ENCODE measurements at regions not wholly inside any gene's neighbourhood (a gene's known extent, or its start where the extent isn't known, plus 50 kb on each side); places are given as distances from the start of the nearest gene placed in this dataset.

- DNase-seq = no peak
- no peaks in the 10 kb centered on the region for H3K36me3 ChIP-seq (replicated peaks; ENCODE audit: control insufficient read depth, insufficient read depth, low read length)
- H3K4me3 ChIP-seq (ENCODE audit: insufficient read depth, low read depth, low read length) = no peak overlapping the region
- no peaks in the 10 kb centered on the region for H3K27me3 ChIP-seq (ENCODE audit: control insufficient read depth, insufficient read depth, low read length)
Observed at GRCh38 chr9:82572146-82572545, 490.8 kb downstream of the RASEF start.

- no peak for DNase-seq
- H3K4me3 ChIP-seq (ENCODE audit: insufficient read depth, low read depth, low read length) = no peak overlapping the region
- H3K36me3 ChIP-seq (replicated peaks; ENCODE audit: control insufficient read depth, insufficient read depth, low read length) = no peaks in the 10 kb centered on the region
- H3K27me3 ChIP-seq (ENCODE audit: control insufficient read depth, insufficient read depth, low read length) = no peaks in the 10 kb centered on the region
Observed at GRCh38 chr9:82574911-82575310, 488.0 kb downstream of the RASEF start.

GRCh38 chr9:82580921-82581320 lies 482.0 kb downstream of the RASEF start:
- Histone ChIP-seq H3K4me3 (ENCODE audit: insufficient read depth, low read depth, low read length) (no peak overlapping the region), H3K27me3 (ENCODE audit: control insufficient read depth, insufficient read depth, low read length) (no peaks in the 10 kb centered on the region), H3K36me3 (replicated peaks; ENCODE audit: control insufficient read depth, insufficient read depth, low read length) (no peaks in the 10 kb centered on the region)
- DNase-seq = no peak

- H3K27me3 ChIP-seq (ENCODE audit: control insufficient read depth, insufficient read depth, low read length) = no peaks in the 10 kb centered on the region
- no peak for DNase-seq
- H3K4me3 ChIP-seq (ENCODE audit: insufficient read depth, low read depth, low read length) = no peak overlapping the region
- H3K36me3 ChIP-seq (replicated peaks; ENCODE audit: control insufficient read depth, insufficient read depth, low read length) = no peaks in the 10 kb centered on the region
Observed at GRCh38 chr9:82581516-82581915, 481.4 kb downstream of the RASEF start.

GRCh38 chr9:82581935-82582334 lies 481.0 kb downstream of the RASEF start:
- no peak for DNase-seq
- Histone ChIP-seq H3K4me3 (ENCODE audit: insufficient read depth, low read depth, low read length) (no peak overlapping the region), H3K27me3 (ENCODE audit: control insufficient read depth, insufficient read depth, low read length) (no peaks in the 10 kb centered on the region), H3K36me3 (replicated peaks; ENCODE audit: control insufficient read depth, insufficient read depth, low read length) (no peaks in the 10 kb centered on the region)

GRCh38 chr9:82582693-82583092 lies 480.2 kb downstream of the RASEF start:
- no peaks in the 10 kb centered on the region for H3K27me3 ChIP-seq (ENCODE audit: control insufficient read depth, insufficient read depth, low read length)
- DNase-seq = no peak
- no peak overlapping the region for H3K4me3 ChIP-seq (ENCODE audit: insufficient read depth, low read depth, low read length)
- H3K36me3 ChIP-seq (replicated peaks; ENCODE audit: control insufficient read depth, insufficient read depth, low read length) = no peaks in the 10 kb centered on the region

- no peak overlapping the region for H3K4me3 ChIP-seq (ENCODE audit: insufficient read depth, low read depth, low read length)
- no peaks in the 10 kb centered on the region for H3K36me3 ChIP-seq (replicated peaks; ENCODE audit: control insufficient read depth, insufficient read depth, low read length)
- no peak for DNase-seq
- no peaks in the 10 kb centered on the region for H3K27me3 ChIP-seq (ENCODE audit: control insufficient read depth, insufficient read depth, low read length)
Observed at GRCh38 chr9:82583524-82583923, 479.4 kb downstream of the RASEF start.

- no peaks in the 10 kb centered on the region for H3K27me3 ChIP-seq (ENCODE audit: control insufficient read depth, insufficient read depth, low read length)
- DNase-seq = no peak
- H3K36me3 ChIP-seq (replicated peaks; ENCODE audit: control insufficient read depth, insufficient read depth, low read length) = no peaks in the 10 kb centered on the region
- no peak overlapping the region for H3K4me3 ChIP-seq (ENCODE audit: insufficient read depth, low read depth, low read length)
Observed at GRCh38 chr9:82584349-82584863, 478.5 kb downstream of the RASEF start.

- Histone ChIP-seq H3K27me3 (ENCODE audit: control insufficient read depth, insufficient read depth, low read length) (no peaks in the 10 kb centered on the region), H3K4me3 (ENCODE audit: insufficient read depth, low read depth, low read length) (no peak overlapping the region)
- DNase-seq = no peak
Observed at GRCh38 chr9:82586918-82587356, 476.0 kb downstream of the RASEF start.

GRCh38 chr9:82588301-82589180 lies 474.4 kb downstream of the RASEF start:
- Histone ChIP-seq H3K36me3 (replicated peaks; ENCODE audit: control insufficient read depth, insufficient read depth, low read length) (no peaks in the 10 kb centered on the region), H3K4me3 (ENCODE audit: insufficient read depth, low read depth, low read length) (no peak overlapping the region), H3K27me3 (ENCODE audit: control insufficient read depth, insufficient read depth, low read length) (no peaks in the 10 kb centered on the region)
- no peak for DNase-seq

More at GRCh38 chr9:82586918-82587356, 476.0 kb downstream of the RASEF start:
- no peaks in the 10 kb centered on the region for H3K36me3 ChIP-seq (replicated peaks; ENCODE audit: control insufficient read depth, insufficient read depth, low read length)

GRCh38 chr9:82590845-82591244 lies 472.1 kb downstream of the RASEF start:
- Histone ChIP-seq H3K27me3 (ENCODE audit: control insufficient read depth, insufficient read depth, low read length) (no peaks in the 10 kb centered on the region), H3K4me3 (ENCODE audit: insufficient read depth, low read depth, low read length) (no peak overlapping the region), H3K36me3 (replicated peaks; ENCODE audit: control insufficient read depth, insufficient read depth, low read length) (no peaks in the 10 kb centered on the region)
- DNase-seq = no peak

GRCh38 chr9:82593501-82593900 lies 469.4 kb downstream of the RASEF start:
- no peaks in the 10 kb centered on the region for H3K27me3 ChIP-seq (ENCODE audit: control insufficient read depth, insufficient read depth, low read length)
- DNase-seq = no peak
- H3K36me3 ChIP-seq (replicated peaks; ENCODE audit: control insufficient read depth, insufficient read depth, low read length) = no peaks in the 10 kb centered on the region
- no peak overlapping the region for H3K4me3 ChIP-seq (ENCODE audit: insufficient read depth, low read depth, low read length)

GRCh38 chr9:82597241-82598203 lies 465.4 kb downstream of the RASEF start:
- Histone ChIP-seq H3K4me3 (ENCODE audit: insufficient read depth, low read depth, low read length) (no peak overlapping the region), H3K27me3 (ENCODE audit: control insufficient read depth, insufficient read depth, low read length) (no peaks in the 10 kb centered on the region), H3K36me3 (replicated peaks; ENCODE audit: control insufficient read depth, insufficient read depth, low read length) (no peaks in the 10 kb centered on the region)
- DNase-seq = no peak

GRCh38 chr9:82598241-82599039 lies 464.5 kb downstream of the RASEF start:
- H3K27me3 ChIP-seq (ENCODE audit: control insufficient read depth, insufficient read depth, low read length) = no peaks in the 10 kb centered on the region

More at GRCh38 chr9:82598241-82599039, 464.5 kb downstream of the RASEF start:
- H3K36me3 ChIP-seq (replicated peaks; ENCODE audit: control insufficient read depth, insufficient read depth, low read length) = no peaks in the 10 kb centered on the region
- no peak for DNase-seq
- H3K4me3 ChIP-seq (ENCODE audit: insufficient read depth, low read depth, low read length) = no peak overlapping the region
